ENCODE measurements at regions not wholly inside any gene's neighbourhood (a gene's known extent, or its start where the extent isn't known, plus 50 kb on each side); places are given as distances from the start of the nearest gene placed in this dataset.

- DNase-seq (ENCODE audit: low spot score) = no peak
Measured at GRCh38 chr5:175765858-175766257, 105.5 kb upstream of the CPLX2 start.

DNA sequence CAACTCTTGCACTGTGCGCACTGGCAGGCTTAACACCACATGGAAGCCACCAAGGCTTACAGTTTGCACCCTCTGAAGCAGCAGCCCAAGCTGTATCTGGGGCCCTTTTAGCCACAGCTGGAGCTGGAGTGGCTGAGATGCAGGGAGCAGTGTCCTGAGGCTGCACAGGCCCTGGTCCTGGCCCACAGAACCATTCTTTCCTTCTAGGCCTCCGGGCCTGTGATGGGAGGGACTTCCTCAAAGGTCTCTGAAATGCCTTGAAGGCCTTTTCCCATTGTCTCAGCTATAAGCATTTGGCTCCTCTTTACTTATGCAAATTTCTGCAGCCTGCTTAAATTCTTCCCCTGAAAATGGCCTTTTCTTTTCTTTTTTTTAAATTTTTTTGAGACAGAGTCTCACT lies 104.4 kb upstream of the CPLX2 start:
- DNase-seq (ENCODE audit: low spot score) = no peak

DNA sequence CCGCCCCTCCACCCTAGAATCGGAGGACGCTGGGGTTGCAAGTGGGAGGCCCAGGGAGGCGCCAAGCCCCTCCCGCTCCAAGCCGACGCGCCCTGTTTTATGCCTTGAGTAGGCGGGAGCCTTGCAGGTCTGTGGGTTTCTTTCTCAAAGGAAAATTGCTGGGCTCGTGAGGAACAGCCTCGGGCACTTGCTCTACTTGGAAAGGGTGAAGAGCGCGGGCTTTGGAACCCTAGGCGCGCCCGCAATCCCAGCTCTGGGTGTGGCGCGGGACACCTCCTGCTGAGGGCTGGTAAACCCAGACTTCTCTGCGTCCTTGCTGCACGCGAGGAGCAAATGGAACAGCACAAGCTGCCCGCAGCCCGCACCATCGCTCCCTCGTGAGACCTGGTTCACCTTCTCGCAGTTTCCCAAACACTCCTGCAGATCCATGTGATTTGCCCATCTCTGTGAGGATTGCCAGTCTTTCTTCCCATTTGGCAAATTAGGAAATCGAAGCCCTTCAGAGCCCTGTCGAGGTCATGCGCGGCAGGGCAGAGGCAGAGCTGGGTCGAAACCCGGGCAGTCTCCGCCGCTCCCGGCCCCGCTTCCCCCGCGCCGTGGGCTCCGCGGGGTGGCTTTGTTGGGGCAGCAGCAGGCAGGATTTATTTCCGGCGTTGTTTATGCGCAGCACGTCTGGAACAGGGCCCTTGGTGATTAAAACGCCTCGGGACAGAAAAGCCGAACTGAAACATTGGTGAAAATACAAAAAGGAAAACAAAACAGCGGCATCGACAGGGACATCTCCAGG lies 98.4 kb upstream of the CPLX2 start:
- DNase-seq (ENCODE audit: low spot score) = no peak

DNA sequence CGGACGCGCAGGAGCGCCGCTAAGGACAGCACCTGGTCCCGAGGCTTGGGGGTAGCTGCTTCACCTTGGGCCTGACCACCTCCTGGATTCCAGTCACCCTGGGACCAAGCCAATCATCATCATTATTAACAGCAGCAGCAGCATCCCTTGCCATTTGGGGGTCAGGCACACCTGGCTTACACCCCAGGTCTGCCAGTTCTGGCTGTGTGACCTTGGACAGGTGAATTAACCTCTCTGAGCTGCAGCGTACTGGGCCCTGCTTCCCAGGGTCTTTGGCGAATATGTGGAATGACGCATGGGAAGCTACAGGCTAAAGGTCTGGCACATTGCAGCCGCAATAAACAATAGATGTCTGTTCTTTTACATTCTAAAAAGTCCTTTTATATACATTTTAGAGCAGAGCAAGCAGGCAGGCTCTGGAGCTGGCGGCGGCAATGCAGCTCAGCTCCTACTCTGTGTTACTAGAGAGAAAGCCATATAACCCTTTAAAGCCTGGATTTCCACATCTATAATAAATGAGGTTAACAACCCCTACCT lies 97.8 kb upstream of the CPLX2 start:
- no peak for DNase-seq (ENCODE audit: low spot score)

- DNase-seq (ENCODE audit: low spot score) = no peak
Measured at GRCh38 chr5:175775416-175775815, 96.0 kb upstream of the CPLX2 start.

- no peak for DNase-seq (ENCODE audit: low spot score)
Measured at GRCh38 chr5:175778951-175779503, 92.4 kb upstream of the CPLX2 start.

GRCh38 chr5:175783739-175784138 lies 87.6 kb upstream of the CPLX2 start:
- DNase-seq (ENCODE audit: low spot score) = no peak

DNA sequence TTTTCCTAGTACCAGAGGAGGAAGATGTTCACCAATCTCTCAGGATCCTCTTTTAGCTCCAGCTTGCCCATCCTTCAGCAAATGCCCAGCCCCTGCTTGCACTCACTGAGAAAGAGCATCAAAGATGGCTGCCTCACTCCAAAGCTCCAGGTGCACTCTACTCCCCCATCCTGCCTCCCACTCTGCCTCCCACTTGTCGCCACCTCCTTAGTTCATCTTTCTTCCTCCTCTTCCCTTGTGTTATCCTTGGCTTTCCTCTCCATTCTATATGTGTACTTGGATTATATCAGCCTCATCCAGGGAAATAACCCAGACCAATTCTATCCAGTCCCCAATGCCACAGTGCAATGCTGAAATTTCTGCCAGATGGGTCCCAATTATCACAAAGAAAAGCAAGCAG lies 87.1 kb upstream of the CPLX2 start:
- no peak for DNase-seq (ENCODE audit: low spot score)

GRCh38 chr5:175785681-175786080 lies 85.7 kb upstream of the CPLX2 start:
- DNase-seq (ENCODE audit: low spot score) = no peak

- DNase-seq (ENCODE audit: low spot score) = no peak
Measured at GRCh38 chr5:175788155-175788787, 83.1 kb upstream of the CPLX2 start.

DNA sequence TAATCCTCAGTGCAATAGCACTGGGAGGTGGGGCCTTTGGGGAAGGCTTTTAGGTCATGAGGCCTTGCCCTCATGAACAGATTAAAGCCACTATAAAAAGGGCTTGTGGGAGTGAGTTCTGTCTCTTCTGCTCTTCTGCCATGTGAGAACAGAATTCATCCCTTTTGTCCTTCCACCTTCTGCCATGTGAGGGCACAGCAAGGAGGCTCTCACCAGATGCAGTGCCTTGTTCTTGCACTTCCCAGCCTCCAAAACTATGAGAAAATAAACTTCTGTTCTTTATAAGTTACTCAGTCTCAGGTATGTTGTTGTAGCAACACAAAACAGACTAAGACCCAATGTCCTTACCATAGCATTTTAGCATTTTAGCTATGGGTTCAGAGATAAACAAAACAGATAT lies 81.7 kb upstream of the CPLX2 start:
- DNase-seq (ENCODE audit: low spot score) = no peak

GRCh38 chr5:175790796-175791195 lies 80.6 kb upstream of the CPLX2 start:
- DNase-seq (ENCODE audit: low spot score) = no peak

GRCh38 chr5:175795959-175796358 lies 75.4 kb upstream of the CPLX2 start:
- no peak for DNase-seq (ENCODE audit: low spot score)

- DNase-seq (ENCODE audit: low spot score) = peak; percentile 62
Measured at GRCh38 chr5:175796536-175797499, 74.6 kb upstream of the CPLX2 start.

GRCh38 chr5:175797521-175798038 lies 73.8 kb upstream of the CPLX2 start:
- DNase-seq (ENCODE audit: low spot score) = no peak

DNA sequence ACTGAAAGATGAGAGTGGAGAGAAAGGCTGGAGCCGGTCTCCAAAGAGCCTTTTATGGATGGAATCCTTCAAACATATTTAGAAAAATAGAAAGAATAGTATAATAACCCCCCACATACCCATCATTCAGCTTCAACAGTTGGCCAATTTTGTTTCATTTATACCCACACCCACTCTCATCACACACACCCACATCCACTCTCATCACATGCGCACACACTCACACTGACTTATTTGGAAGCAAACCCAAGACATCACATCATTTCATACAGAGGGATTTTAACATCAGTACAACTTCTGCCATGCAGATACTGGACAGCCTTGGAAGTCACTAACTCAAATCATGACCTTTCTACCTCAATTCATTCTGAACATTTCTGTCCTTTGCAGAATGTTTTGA lies 72.8 kb upstream of the CPLX2 start:
- DNase-seq (ENCODE audit: low spot score) = no peak

DNA sequence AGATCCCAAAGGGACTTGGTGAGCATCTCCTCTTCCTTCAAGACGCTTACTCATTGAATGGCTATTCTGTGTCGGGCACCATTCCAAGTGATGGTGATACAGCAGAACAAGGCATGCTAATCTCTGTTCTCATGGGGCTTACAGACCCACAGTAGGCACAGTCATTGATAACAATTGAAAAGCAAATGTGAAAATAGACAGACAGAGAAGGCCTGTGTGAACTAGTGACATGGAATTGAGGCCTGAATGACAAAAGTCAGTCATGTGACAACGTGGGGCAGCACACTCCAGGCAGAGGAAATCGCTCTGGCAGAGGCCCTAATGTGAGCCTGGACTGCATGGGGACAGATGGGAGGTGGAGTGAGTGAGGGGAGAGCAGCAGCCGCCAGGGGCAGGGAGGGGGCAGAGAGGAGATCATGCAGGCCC lies 70.7 kb upstream of the CPLX2 start:
- DNase-seq (ENCODE audit: low spot score) = no peak

DNA sequence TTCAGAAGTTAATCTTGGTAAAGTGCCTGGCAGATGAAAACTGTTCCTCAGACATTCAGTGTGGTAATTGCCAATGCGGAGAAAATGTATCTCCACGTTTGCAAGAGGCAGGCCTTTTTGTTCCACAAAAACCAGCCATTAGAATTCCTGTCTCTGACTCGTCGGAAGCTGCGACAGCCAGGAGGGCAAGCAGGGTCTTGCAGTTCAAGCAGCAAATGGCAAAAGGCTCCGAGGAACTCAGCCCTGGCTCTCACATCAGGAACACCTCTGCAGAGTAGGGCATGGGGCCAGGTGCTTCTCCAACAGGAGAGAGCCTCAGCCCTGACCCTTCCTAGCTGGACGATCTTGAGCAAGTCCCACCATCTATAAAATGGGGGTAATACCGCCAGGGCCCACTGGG lies 69.0 kb upstream of the CPLX2 start:
- no peak for DNase-seq (ENCODE audit: low spot score)

GRCh38 chr5:175803254-175803653 lies 68.1 kb upstream of the CPLX2 start:
- no peak for DNase-seq (ENCODE audit: low spot score)

- DNase-seq (ENCODE audit: low spot score) = no peak
Measured at GRCh38 chr5:175803736-175804454, 67.5 kb upstream of the CPLX2 start.

Measured in kidney capillary endothelial cell (primary cell).